ACC112 (cell line): ENCODE measurements at regions not wholly inside any gene's neighbourhood (a gene's known extent, or its start where the extent isn't known, plus 50 kb on each side); places are given as distances from the start of the nearest gene placed in this dataset.
A peak's percentile ranks its signal among the peaks of the same experiment; 100 is the strongest.

Experiments used
- H2AFZ ChIP-seq: fragments of 200-600 bp; sonication (generic); one replicate; pipeline ENCODE4 v1.6.0; 2017; ENCODE audit warnings: antibody characterized with exemption, low read length; ENCODE audit not compliant: unreplicated experiment
- H3K27ac ChIP-seq: fragments of 200-600 bp; sonication (generic); 2 replicates; pipeline ENCODE4 v1.5.1; 2014; ENCODE audit warnings: low read depth, mild to moderate bottlenecking, antibody characterized with exemption, low read length, moderate library complexity
- H3K27me3 ChIP-seq: fragments of 200-600 bp; sonication (generic); 2 replicates; pipeline ENCODE4 v1.6.1; 2014; ENCODE audit warnings: mild to moderate bottlenecking, antibody characterized with exemption, low read length, moderate library complexity, mixed read lengths; ENCODE audit not compliant: insufficient read depth
- H3K36me3 ChIP-seq: fragments of 200-600 bp; sonication (generic); 2 replicates; pipeline ENCODE4 v1.6.1; 2016; ENCODE audit warnings: mild to moderate bottlenecking, antibody characterized with exemption, low read length, moderate library complexity, mixed read lengths; ENCODE audit not compliant: insufficient read depth
- H3K4me1 ChIP-seq: fragments of 200-600 bp; sonication (generic); one replicate; pipeline ENCODE4 v1.6.1; 2016; ENCODE audit warnings: low read length, mixed read lengths; ENCODE audit not compliant: insufficient read depth, unreplicated experiment, control insufficient read depth
- H3K4me3 ChIP-seq: fragments of 200-600 bp; sonication (generic); 2 replicates; pipeline ENCODE4 v1.5.1; 2014; ENCODE audit warnings: mild to moderate bottlenecking, low read depth, low read length
- H3K79me2 ChIP-seq: fragments of 200-600 bp; sonication (generic); one replicate; pipeline ENCODE4 v1.6.0; 2016; ENCODE audit warnings: low read length; ENCODE audit not compliant: control insufficient read depth, unreplicated experiment, insufficient read depth

GRCh38 chr1:218741852-218742251, 396.7 kb downstream of the TGFB2 start:
- Histone ChIP-seq H3K4me1 (peaks cover 8% of the 10 kb centered on the region), H3K4me3 (no peak overlapping the region), H3K27me3 (no peaks in the 10 kb centered on the region), H3K36me3 (no peaks in the 10 kb centered on the region), H3K27ac (no peak overlapping the region), H3K79me2 (no peaks in the 10 kb centered on the region), H2AFZ (no peak overlapping the region)

GRCh38 chr1:218742467-218743262, 397.5 kb downstream of the TGFB2 start:
- H3K27ac ChIP-seq = no peak overlapping the region
- no peak overlapping the region for H3K4me3 ChIP-seq
- H3K36me3 ChIP-seq = no peaks in the 10 kb centered on the region
- H2AFZ ChIP-seq = peak overlapping the region; percentile 32
- H3K79me2 ChIP-seq = no peaks in the 10 kb centered on the region
- H3K27me3 ChIP-seq = no peaks in the 10 kb centered on the region
- H3K4me1 ChIP-seq = peaks cover 9% of the 10 kb centered on the region

GRCh38 chr1:218743861-218744505, 398.8 kb downstream of the TGFB2 start:
- Histone ChIP-seq H3K79me2 (no peaks in the 10 kb centered on the region), H3K27ac (no peak overlapping the region), H3K36me3 (no peaks in the 10 kb centered on the region), H3K4me1 (peaks cover 12% of the 10 kb centered on the region), H3K4me3 (no peak overlapping the region), H2AFZ (no peak overlapping the region), H3K27me3 (no peaks in the 10 kb centered on the region)

DNA sequence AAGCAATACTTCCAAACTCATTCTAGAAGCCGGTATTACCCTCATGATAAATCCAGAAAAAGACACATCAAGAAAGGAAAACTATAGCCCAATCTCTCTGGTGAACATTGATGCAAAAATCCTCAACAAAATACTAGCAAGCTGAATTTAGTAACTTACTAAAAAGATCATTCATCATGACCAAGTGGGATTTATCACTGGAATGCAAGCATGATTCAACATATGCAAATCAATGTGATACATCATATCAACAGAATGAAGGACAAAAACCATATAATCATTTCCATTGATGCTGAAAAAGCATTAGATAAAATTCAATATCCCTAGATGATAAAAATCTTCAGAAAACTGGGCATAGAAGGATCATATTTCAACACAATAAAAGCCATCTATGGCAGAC, 402.9 kb downstream of the TGFB2 start:
- no peaks in the 10 kb centered on the region for H3K79me2 ChIP-seq
- no peaks in the 10 kb centered on the region for H3K27me3 ChIP-seq
- no peak overlapping the region for H3K27ac ChIP-seq
- peaks cover 5% of the 10 kb centered on the region for H3K4me1 ChIP-seq
- H3K4me3 ChIP-seq = no peak overlapping the region
- no peaks in the 10 kb centered on the region for H3K36me3 ChIP-seq
- no peak overlapping the region for H2AFZ ChIP-seq

DNA sequence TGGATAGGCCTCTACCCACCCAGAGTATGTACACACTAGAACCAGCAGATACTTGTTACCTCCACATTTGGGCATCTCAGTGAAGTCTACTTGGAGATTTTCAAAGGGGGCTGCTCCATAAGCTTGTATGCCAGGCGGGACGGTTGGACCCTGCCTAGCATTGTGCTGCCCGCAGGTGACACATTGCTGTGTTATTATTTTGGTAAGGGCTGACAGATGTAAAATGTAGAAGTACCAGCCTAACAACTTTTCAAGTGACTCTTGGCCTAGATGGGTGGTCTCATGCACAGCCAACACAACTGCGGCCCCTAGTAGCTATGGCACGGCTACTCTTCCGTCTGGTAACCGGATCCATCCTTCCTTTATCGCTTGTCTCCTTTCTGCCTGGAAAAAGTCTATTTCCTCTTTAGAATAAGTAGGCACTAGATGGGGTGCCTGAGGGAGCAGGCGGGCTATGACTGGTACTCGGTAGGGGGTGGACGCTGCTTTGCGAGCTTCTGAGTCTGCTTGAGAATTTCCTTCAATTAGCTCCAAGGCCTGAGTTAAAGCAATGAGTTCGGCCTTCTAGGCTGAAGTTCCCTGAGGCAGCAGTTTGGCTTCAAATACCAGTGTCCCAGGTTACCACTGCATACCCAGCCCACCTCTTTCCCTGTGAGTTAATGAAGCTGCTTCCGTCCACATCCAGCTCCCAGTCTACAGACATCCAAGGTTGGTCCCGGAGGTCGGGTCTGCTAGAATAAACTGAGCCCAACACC, 405.3 kb downstream of the TGFB2 start:
- H3K27ac ChIP-seq = no peak overlapping the region
- no peaks in the 10 kb centered on the region for H3K36me3 ChIP-seq
- no peak overlapping the region for H3K4me3 ChIP-seq
- no peak overlapping the region for H2AFZ ChIP-seq
- no peaks in the 10 kb centered on the region for H3K27me3 ChIP-seq
- peaks cover 5% of the 10 kb centered on the region for H3K4me1 ChIP-seq
- no peaks in the 10 kb centered on the region for H3K79me2 ChIP-seq

DNA sequence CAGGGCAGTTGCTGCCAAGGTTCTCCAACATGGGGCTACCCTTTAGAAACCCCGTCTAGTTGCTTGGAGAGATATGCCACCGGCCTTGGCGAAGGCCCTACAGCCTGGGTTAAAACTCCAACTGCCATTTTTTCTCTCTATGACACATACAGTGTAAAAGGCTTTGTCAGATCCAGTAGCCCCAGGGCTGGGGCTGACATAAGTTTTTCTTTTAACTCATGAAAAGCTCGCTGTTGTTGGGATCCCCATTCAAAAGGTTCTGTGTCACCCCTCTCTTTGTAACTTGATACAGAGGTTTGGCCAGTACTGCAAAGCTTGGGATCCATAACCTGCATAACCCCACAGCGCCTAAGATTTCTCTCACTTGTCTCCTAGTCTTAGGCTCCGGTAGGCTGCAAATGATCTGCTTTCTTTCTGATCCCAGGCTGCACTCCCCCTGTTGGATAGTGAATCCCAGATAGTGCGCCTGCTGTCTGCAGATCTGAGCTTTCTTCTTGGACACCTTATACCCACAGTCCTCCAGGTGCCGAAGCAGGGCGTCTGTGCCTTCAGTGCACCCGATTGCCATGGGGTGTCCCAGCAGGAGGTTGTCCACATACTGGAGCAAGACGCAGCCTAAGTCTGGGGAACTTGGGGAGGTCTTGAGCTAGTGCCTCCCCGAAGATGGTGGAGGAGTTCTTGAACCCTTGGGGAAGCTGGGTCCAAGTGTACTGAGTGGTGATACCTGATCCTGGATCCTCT, 406.2 kb downstream of the TGFB2 start:
- peaks cover 5% of the 10 kb centered on the region for H3K4me1 ChIP-seq
- H3K27ac ChIP-seq = no peak overlapping the region
- no peak overlapping the region for H2AFZ ChIP-seq
- no peak overlapping the region for H3K4me3 ChIP-seq
- H3K79me2 ChIP-seq = no peaks in the 10 kb centered on the region
- no peaks in the 10 kb centered on the region for H3K36me3 ChIP-seq
- H3K27me3 ChIP-seq = no peaks in the 10 kb centered on the region

- Histone ChIP-seq H3K27ac (no peak overlapping the region), H2AFZ (no peak overlapping the region), H3K79me2 (no peaks in the 10 kb centered on the region)
Measured at GRCh38 chr1:218752126-218752525, 407.0 kb downstream of the TGFB2 start.

DNA sequence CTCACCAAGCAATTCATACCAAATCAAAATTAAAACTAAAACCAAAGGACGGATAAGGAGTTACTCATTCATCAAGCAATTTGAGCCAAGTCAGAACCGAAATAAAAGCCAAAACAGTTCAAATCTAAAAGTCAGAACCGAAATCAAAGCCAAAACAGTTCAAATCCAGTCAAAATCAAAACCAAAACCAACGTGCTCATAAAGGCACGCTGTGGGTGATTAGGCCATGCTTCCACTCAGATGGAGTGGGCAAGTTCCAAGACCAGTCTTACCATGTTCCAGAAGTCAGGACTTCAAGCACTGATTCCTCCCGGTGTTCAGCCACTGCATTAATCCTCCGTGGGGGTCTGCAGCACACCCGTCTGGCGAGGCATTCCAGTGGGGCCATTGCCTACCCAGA, 409.3 kb downstream of the TGFB2 start:
- Histone ChIP-seq H3K27me3 (no peaks in the 10 kb centered on the region), H3K36me3 (no peaks in the 10 kb centered on the region), H3K4me1 (no peaks in the 10 kb centered on the region), H3K79me2 (no peaks in the 10 kb centered on the region), H3K27ac (no peak overlapping the region), H2AFZ (no peak overlapping the region), H3K4me3 (no peak overlapping the region)

More at GRCh38 chr1:218752126-218752525, 407.0 kb downstream of the TGFB2 start:
- Histone ChIP-seq H3K4me3 (no peak overlapping the region), H3K4me1 (peaks cover 5% of the 10 kb centered on the region), H3K36me3 (no peaks in the 10 kb centered on the region), H3K27me3 (no peaks in the 10 kb centered on the region)

GRCh38 chr1:218755128-218755527, 410.0 kb downstream of the TGFB2 start:
- no peak overlapping the region for H3K4me3 ChIP-seq
- H3K27ac ChIP-seq = no peak overlapping the region
- H2AFZ ChIP-seq = no peak overlapping the region
- H3K27me3 ChIP-seq = no peaks in the 10 kb centered on the region
- H3K36me3 ChIP-seq = no peaks in the 10 kb centered on the region
- H3K79me2 ChIP-seq = no peaks in the 10 kb centered on the region
- no peaks in the 10 kb centered on the region for H3K4me1 ChIP-seq

GRCh38 chr1:218759795-218760194, 413.9 kb upstream of the LYPLAL1 start:
- H3K27ac ChIP-seq = no peak overlapping the region
- H2AFZ ChIP-seq = no peak overlapping the region
- no peaks in the 10 kb centered on the region for H3K36me3 ChIP-seq
- H3K79me2 ChIP-seq = no peaks in the 10 kb centered on the region
- H3K27me3 ChIP-seq = no peaks in the 10 kb centered on the region
- H3K4me3 ChIP-seq = no peak overlapping the region
- no peaks in the 10 kb centered on the region for H3K4me1 ChIP-seq
